Vagina (tissue), 2 donors: ENCODE measurements at regions not wholly inside any gene's neighbourhood (a gene's known extent, or its start where the extent isn't known, plus 50 kb on each side); places are given as distances from the start of the nearest gene placed in this dataset.

ENCODE experiments used
- CTCF ChIP-seq, 3 experiments: fragments of 450-650 bp in 2 of 3; fragments of 200-600 bp in 1 of 3; sonication (generic) in 1 of 3; IDR thresholded peaks; one replicate each; pipeline ENCODE4 v1.5.1; 2017 to 2019; ENCODE audit warnings: antibody characterized with exemption in 3 of 3, mild to moderate bottlenecking in 2 of 3, moderate library complexity in 2 of 3
- POLR2A ChIP-seq, 2 donors: fragments of 450-650 bp; IDR thresholded peaks; one replicate each; pipeline ENCODE4 v1.6.1; 2017; ENCODE audit warnings: antibody characterized with exemption in 2 of 2, mild to moderate bottlenecking in 2 of 2, moderate library complexity in 2 of 2
- POLR2AphosphoS5 ChIP-seq, 2 donors: sonication (generic); formaldehyde crosslinking; IDR thresholded peaks; one replicate each; pipeline ENCODE4 v1.9.0; 2017; ENCODE audit warnings: antibody characterized with exemption in 2 of 2, mild to moderate bottlenecking in 2 of 2, low read depth in 1 of 2; ENCODE audit not compliant: insufficient read depth in 1 of 2

- TF ChIP-seq POLR2A (IDR thresholded peaks at IDR 0.05) (no peak), CTCF (IDR thresholded peaks at IDR 0.05) (no peak), POLR2AphosphoS5 (IDR thresholded peaks at IDR 0.05; ENCODE audit: insufficient read depth in 1 of 2, low read depth in 1 of 2) (no peak)
Measured at GRCh38 chr1:80008934-80009333, 1002.4 kb upstream of the ADGRL4 start.
